Parathyroid adenoma (tissue), 2 donors: ENCODE measurements at regions not wholly inside any gene's neighbourhood (a gene's known extent, or its start where the extent isn't known, plus 50 kb on each side); places are given as distances from the start of the nearest gene placed in this dataset.

ENCODE experiments used
- H2AFZ ChIP-seq: fragments of 300-600 bp; sonication (generic); one replicate; pipeline ENCODE4 v1.7.0; 2017; ENCODE audit warnings: antibody characterized with exemption, mild to moderate bottlenecking
- H3K27ac ChIP-seq: fragments of 300-600 bp; sonication (generic); one replicate; pipeline ENCODE4 v1.7.0; 2017
- H3K27me3 ChIP-seq: fragments of 300-600 bp; sonication (generic); one replicate; pipeline ENCODE4 v1.7.0; 2017; ENCODE audit warnings: low read length; ENCODE audit not compliant: control insufficient read depth, insufficient read depth
- H3K36me3 ChIP-seq: fragments of 300-600 bp; sonication (generic); one replicate; pipeline ENCODE4 v1.7.0; 2017; ENCODE audit warnings: low read length; ENCODE audit not compliant: control insufficient read depth, insufficient read depth
- H3K4me1 ChIP-seq: fragments of 300-600 bp; sonication (generic); one replicate; pipeline ENCODE4 v1.7.0; 2017; ENCODE audit warnings: control low read depth
- H3K4me2 ChIP-seq: fragments of 300-600 bp; sonication (generic); one replicate; pipeline ENCODE4 v1.7.0; 2017; ENCODE audit warnings: low read length
- H3K4me3 ChIP-seq: fragments of 300-600 bp; sonication (generic); one replicate; pipeline ENCODE4 v1.7.0; 2017; ENCODE audit warnings: low read depth, low read length
- H3K79me2 ChIP-seq: fragments of 300-600 bp; sonication (generic); one replicate; pipeline ENCODE4 v1.7.0; 2017; ENCODE audit warnings: control low read depth
- H3K9ac ChIP-seq: fragments of 300-600 bp; sonication (generic); one replicate; pipeline ENCODE4 v1.7.0; 2017; ENCODE audit warnings: mild to moderate bottlenecking
- H3K9me3 ChIP-seq: fragments of 300-600 bp; sonication (generic); one replicate; pipeline ENCODE4 v1.7.0; 2017; ENCODE audit warnings: low read length; ENCODE audit not compliant: control insufficient read depth
- TF ChIP-seq, protein P1 (sequence below): fragments of 300-600 bp; sonication (generic); IDR thresholded peaks from one replicate; pipeline ENCODE4 v1.7.0; 2017; ENCODE audit warnings: antibody characterized with exemption, mild to moderate bottlenecking
- donor health status: primary hyperparathyroidism.

- Histone ChIP-seq H3K4me2 (no peak overlapping the region), H3K79me2 (no peaks in the 10 kb centered on the region), H3K27me3 (no peaks in the 10 kb centered on the region), H3K9me3 (no peaks in the 10 kb centered on the region), H3K9ac (no peak overlapping the region), H3K36me3 (no peaks in the 10 kb centered on the region), H3K4me1 (no peaks in the 10 kb centered on the region), H2AFZ (no peak overlapping the region), H3K4me3 (no peak overlapping the region), H3K27ac (no peak overlapping the region)
- TF ChIP-seq, protein P1, sequence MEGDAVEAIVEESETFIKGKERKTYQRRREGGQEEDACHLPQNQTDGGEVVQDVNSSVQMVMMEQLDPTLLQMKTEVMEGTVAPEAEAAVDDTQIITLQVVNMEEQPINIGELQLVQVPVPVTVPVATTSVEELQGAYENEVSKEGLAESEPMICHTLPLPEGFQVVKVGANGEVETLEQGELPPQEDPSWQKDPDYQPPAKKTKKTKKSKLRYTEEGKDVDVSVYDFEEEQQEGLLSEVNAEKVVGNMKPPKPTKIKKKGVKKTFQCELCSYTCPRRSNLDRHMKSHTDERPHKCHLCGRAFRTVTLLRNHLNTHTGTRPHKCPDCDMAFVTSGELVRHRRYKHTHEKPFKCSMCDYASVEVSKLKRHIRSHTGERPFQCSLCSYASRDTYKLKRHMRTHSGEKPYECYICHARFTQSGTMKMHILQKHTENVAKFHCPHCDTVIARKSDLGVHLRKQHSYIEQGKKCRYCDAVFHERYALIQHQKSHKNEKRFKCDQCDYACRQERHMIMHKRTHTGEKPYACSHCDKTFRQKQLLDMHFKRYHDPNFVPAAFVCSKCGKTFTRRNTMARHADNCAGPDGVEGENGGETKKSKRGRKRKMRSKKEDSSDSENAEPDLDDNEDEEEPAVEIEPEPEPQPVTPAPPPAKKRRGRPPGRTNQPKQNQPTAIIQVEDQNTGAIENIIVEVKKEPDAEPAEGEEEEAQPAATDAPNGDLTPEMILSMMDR, result no peak
These were observed 549.9 kb downstream of the PDHA2 start for GRCh38 chr4:96389770-96390169.

GRCh38 chr4:96390404-96390803 is 550.5 kb downstream of the PDHA2 start:
- Histone ChIP-seq H2AFZ (no peak overlapping the region), H3K4me2 (no peak overlapping the region), H3K9me3 (no peaks in the 10 kb centered on the region), H3K4me1 (no peaks in the 10 kb centered on the region), H3K79me2 (no peaks in the 10 kb centered on the region), H3K9ac (no peak overlapping the region), H3K27me3 (no peaks in the 10 kb centered on the region), H3K27ac (no peak overlapping the region), H3K4me3 (no peak overlapping the region), H3K36me3 (no peaks in the 10 kb centered on the region)
- TF ChIP-seq, protein P1, result no peak

DNA sequence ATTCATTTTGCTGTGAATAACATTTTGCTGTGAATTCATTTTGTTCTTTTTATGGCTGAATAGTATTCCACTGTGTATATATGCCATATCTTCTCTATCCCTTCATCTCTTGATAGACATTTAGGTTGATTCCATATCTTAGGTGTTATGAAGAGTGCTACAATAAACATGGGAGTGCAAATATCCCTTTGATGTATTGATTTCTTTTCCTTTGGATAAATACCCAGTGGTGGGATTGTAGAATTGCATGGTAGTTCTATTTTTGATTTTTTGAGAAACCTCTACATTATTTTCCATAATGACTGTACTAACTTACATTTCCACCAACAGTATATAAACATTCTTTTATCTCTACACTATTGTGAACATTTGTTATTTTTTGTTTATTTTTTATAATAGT is 555.9 kb downstream of the PDHA2 start:
- H3K9me3 ChIP-seq, result no peaks in the 10 kb centered on the region
- TF ChIP-seq, protein P1, result no peak
- no peaks in the 10 kb centered on the region for H3K27me3 ChIP-seq

DNA sequence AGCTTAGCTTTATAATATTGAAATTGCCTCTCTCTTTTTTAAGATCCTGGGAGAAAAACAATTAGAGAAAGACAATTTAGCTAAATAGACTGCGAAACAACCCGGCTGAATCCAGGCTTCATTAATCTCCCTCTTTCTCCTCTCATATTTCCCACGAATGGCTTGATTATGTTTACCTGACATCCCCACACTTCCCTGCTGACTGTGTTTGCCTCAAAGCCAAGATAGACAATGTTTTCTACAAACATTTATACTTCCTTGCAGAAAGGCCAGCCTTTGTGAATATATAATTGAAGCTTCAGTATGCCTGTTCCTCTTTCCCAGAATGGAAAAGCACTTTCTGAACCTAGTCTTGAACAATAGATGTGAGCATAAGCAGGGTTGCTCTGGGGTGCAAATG is 566.8 kb downstream of the PDHA2 start:
- Histone ChIP-seq H3K27me3 (no peaks in the 10 kb centered on the region), H3K36me3 (no peaks in the 10 kb centered on the region), H3K27ac (no peak overlapping the region), H2AFZ (no peak overlapping the region), H3K4me2 (no peak overlapping the region), H3K9ac (no peak overlapping the region), H3K4me1 (no peaks in the 10 kb centered on the region), H3K4me3 (no peak overlapping the region), H3K79me2 (no peaks in the 10 kb centered on the region), H3K9me3 (no peaks in the 10 kb centered on the region)
- TF ChIP-seq, protein P1, result no peak

More for the DNA sequence above, 555.9 kb downstream of the PDHA2 start:
- no peak overlapping the region for H3K4me2 ChIP-seq
- no peak overlapping the region for H3K4me3 ChIP-seq
- H3K9ac ChIP-seq, result no peak overlapping the region
- no peak overlapping the region for H2AFZ ChIP-seq
- H3K79me2 ChIP-seq, result no peaks in the 10 kb centered on the region
- H3K4me1 ChIP-seq, result no peaks in the 10 kb centered on the region
- no peaks in the 10 kb centered on the region for H3K36me3 ChIP-seq
- H3K27ac ChIP-seq, result no peak overlapping the region

- H3K4me1 ChIP-seq, result no peaks in the 10 kb centered on the region
- H3K27ac ChIP-seq, result no peak overlapping the region
- H3K79me2 ChIP-seq, result no peaks in the 10 kb centered on the region
- no peaks in the 10 kb centered on the region for H3K9me3 ChIP-seq
- TF ChIP-seq, protein P1, result no peak
- H3K27me3 ChIP-seq, result no peaks in the 10 kb centered on the region
- H3K9ac ChIP-seq, result no peak overlapping the region
- H3K4me3 ChIP-seq, result no peak overlapping the region
- no peak overlapping the region for H2AFZ ChIP-seq
- no peak overlapping the region for H3K4me2 ChIP-seq
- H3K36me3 ChIP-seq, result no peaks in the 10 kb centered on the region
These were observed 567.3 kb downstream of the PDHA2 start for GRCh38 chr4:96407225-96407624.
